GM23248 (cell line): ENCODE measurements at regions not wholly inside any gene's neighbourhood (a gene's known extent, or its start where the extent isn't known, plus 50 kb on each side); places are given as distances from the start of the nearest gene placed in this dataset.

Experiments
- EZH2 ChIP-seq: fragments of 200-600 bp; sonication (generic); IDR thresholded peaks from 2 replicates; pipeline ENCODE4 v1.6.1; 2018; ENCODE audit warnings: antibody characterized with exemption, mild to moderate bottlenecking; ENCODE audit not compliant: insufficient read depth, poor library complexity, severe bottlenecking
- EZH2phosphoT487 ChIP-seq: fragments of 200-600 bp; sonication (generic); IDR thresholded peaks from 2 replicates; pipeline ENCODE4 v1.6.1; 2018; ENCODE audit warnings: antibody characterized with exemption, moderate library complexity, mild to moderate bottlenecking, low read depth; ENCODE audit not compliant: insufficient read depth

DNA sequence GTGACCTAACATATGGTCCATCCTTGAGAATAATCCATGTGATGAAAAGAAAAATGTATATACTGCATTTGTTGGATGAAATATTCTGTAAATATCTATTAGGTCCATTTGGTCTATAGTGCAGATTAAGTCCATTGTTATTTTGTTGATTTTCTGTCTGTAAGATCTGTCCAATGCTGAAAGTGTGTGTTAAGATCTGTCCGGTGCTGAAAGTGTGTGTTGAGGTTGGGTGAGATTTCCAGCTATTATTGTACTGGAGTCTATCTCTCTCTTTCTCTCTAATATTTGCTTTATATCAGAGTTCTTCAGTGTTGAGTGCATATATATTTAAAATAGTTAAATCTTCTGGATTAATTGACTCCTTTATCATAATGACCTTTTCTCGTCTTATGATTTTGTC lies 828.8 kb upstream of the CRIM1 start:
- TF ChIP-seq EZH2 (no peak), EZH2phosphoT487 (no peak)
